Calu3 (cell line): ENCODE measurements at regions not wholly inside any gene's neighbourhood (a gene's known extent, or its start where the extent isn't known, plus 50 kb on each side); places are given as distances from the start of the nearest gene placed in this dataset.

Experiments
- BruUV-seq: library from RNA; stranded (reverse); fragments of 400-500 nt; replicated peaks from 2 replicates; lab custom pipeline; 2021; lab: Mats Ljungman, UMichigan
- CTCF ChIA-PET: fragments of 300-600 bp; sonication (Branson Sonifier 250); formaldehyde crosslinking; loops from one replicate; lab custom pipeline; 2022; ENCODE audit warnings: antibody characterized with exemption; lab: Charles Lee
- DNase-seq: peaks from one replicate; pipeline ENCODE4 v3.0.0; 2022
- H3K27ac Mint-ChIP-seq: one replicate; pipeline ENCODE4 v1.8.0; 2022; ENCODE audit warnings: mixed read lengths; ENCODE audit not compliant: unreplicated experiment
- H3K27me3 Mint-ChIP-seq: one replicate; pipeline ENCODE4 v1.8.0; 2022; ENCODE audit warnings: mixed read lengths; ENCODE audit not compliant: unreplicated experiment
- H3K36me3 Mint-ChIP-seq: one replicate; pipeline ENCODE4 v1.8.0; 2022; ENCODE audit warnings: mild to moderate bottlenecking, moderate library complexity, mixed read lengths; ENCODE audit not compliant: insufficient read depth, unreplicated experiment
- H3K4me1 Mint-ChIP-seq: one replicate; pipeline ENCODE4 v1.8.0; 2022; ENCODE audit warnings: mild to moderate bottlenecking, low read depth, mixed read lengths; ENCODE audit not compliant: unreplicated experiment
- H3K4me3 Mint-ChIP-seq: one replicate; pipeline ENCODE4 v1.8.0; 2022; ENCODE audit warnings: mild to moderate bottlenecking, low read depth, moderate library complexity, mixed read lengths; ENCODE audit not compliant: unreplicated experiment
- H3K9me3 Mint-ChIP-seq: one replicate; pipeline ENCODE4 v1.8.0; 2022; ENCODE audit warnings: low read depth, mixed read lengths; ENCODE audit not compliant: unreplicated experiment
- intact Hi-C: fragments of 100-400 bp; cut with micrococcal nuclease; formaldehyde crosslinking; loops from one replicate; pipeline ENCODE4 v1.10.0; 2022; ENCODE audit not compliant: unreplicated experiment
- TF ChIP-seq, protein P1 (sequence below): fragments of 200-600 bp; IDR thresholded peaks from one replicate; pipeline ENCODE4 v1.8.0; 2022; ENCODE audit warnings: antibody characterized with exemption; ENCODE audit not compliant: unreplicated experiment

DNA sequence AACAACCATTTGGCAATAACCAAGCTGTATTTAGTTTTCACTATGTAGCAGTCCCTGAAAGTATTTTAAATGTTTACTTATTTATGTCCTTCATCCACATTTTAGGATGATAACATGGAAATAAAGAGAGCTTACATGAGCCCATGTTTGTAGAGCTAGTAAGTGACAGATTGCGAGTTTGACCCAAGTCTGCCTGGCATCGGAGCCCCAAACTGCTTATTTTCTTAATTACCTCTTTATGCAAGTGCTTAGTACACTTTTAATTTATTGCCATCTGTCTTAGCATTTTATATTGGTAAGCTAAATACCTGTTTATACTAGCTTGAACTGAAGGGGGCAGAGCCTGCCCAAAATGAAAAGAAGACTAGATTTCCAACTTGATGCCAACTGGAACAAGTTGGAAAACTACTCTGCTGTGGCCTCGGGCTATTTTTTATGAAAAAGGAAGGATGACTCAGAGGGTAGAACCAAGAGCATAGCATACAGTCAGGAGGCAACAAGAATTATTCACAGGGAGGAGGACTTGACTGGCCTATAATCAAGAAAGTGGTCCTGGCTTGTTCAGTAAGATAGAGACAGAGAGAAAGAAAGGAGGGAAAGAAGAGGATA lies 150.2 kb downstream of the NDFIP2 start:
- Mint-ChIP-seq H3K4me1 (peaks cover 7% of the 10 kb centered on the region), H3K9me3 (peaks cover 2% of the 10 kb centered on the region), H3K27ac (no peak overlapping the region), H3K36me3 (no peaks in the 10 kb centered on the region), H3K4me3 (no peak overlapping the region), H3K27me3 (no peaks in the 10 kb centered on the region)
- intact Hi-C loops = no loop called here
- CTCF ChIA-PET = no interaction called here
- DNase-seq = peak; percentile 17
- TF ChIP-seq, protein P1, sequence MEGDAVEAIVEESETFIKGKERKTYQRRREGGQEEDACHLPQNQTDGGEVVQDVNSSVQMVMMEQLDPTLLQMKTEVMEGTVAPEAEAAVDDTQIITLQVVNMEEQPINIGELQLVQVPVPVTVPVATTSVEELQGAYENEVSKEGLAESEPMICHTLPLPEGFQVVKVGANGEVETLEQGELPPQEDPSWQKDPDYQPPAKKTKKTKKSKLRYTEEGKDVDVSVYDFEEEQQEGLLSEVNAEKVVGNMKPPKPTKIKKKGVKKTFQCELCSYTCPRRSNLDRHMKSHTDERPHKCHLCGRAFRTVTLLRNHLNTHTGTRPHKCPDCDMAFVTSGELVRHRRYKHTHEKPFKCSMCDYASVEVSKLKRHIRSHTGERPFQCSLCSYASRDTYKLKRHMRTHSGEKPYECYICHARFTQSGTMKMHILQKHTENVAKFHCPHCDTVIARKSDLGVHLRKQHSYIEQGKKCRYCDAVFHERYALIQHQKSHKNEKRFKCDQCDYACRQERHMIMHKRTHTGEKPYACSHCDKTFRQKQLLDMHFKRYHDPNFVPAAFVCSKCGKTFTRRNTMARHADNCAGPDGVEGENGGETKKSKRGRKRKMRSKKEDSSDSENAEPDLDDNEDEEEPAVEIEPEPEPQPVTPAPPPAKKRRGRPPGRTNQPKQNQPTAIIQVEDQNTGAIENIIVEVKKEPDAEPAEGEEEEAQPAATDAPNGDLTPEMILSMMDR = no peak
- no TSS peak for BruUV-seq

DNA sequence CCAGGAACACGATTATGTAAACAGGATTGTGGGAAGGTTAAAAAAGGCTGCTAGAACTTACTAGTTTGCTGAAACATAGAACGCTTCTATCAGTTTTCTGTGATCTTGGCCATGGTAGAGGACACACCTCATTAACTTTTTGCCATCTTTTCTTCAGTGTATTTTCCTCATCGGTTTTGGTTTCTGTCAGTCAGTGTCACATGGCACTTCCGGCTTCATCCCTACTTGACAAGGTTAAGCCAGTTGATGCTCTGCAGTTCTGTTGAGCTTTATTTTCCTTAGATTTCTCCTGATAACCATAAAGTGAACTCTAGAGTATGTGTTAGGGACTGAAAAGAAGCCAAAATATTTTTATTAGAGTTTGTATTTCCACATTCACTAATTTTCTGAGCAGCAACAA lies 147.5 kb downstream of the NDFIP2 start:
- Mint-ChIP-seq H3K4me3 (no peak overlapping the region), H3K36me3 (no peaks in the 10 kb centered on the region), H3K27me3 (no peaks in the 10 kb centered on the region), H3K27ac (no peak overlapping the region), H3K9me3 (peaks cover 2% of the 10 kb centered on the region), H3K4me1 (peaks cover 7% of the 10 kb centered on the region)
- TF ChIP-seq, protein P1 = no peak
- DNase-seq = no peak
- BruUV-seq = no TSS peak
- CTCF ChIA-PET = no interaction called here
- intact Hi-C loops = no loop called here

DNA sequence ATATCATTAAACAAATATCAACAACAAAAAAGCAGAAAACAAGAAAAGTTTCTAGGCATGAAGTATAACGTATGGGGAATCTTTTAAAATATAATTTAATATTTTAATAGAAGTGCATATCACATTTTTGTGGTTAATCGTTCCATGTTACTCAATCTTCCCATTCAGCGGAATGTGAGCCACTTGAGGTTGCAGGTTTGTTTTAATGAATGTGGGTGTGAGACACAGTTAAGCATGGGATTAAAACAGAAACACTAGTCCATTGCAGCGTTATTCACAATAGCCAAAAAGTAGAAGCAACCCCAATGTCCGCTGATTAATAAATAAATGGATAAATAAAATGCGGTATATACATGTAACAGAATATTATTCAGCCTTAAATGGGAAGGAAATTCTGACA lies 146.0 kb downstream of the NDFIP2 start:
- Mint-ChIP-seq H3K27me3 (no peaks in the 10 kb centered on the region), H3K9me3 (peaks cover 2% of the 10 kb centered on the region), H3K27ac (no peak overlapping the region), H3K36me3 (no peaks in the 10 kb centered on the region), H3K4me3 (no peak overlapping the region), H3K4me1 (peaks cover 7% of the 10 kb centered on the region)
- DNase-seq = no peak
- intact Hi-C loops = no loop called here
- CTCF ChIA-PET = no interaction called here
- TF ChIP-seq, protein P1 = no peak
- BruUV-seq = no TSS peak

DNA sequence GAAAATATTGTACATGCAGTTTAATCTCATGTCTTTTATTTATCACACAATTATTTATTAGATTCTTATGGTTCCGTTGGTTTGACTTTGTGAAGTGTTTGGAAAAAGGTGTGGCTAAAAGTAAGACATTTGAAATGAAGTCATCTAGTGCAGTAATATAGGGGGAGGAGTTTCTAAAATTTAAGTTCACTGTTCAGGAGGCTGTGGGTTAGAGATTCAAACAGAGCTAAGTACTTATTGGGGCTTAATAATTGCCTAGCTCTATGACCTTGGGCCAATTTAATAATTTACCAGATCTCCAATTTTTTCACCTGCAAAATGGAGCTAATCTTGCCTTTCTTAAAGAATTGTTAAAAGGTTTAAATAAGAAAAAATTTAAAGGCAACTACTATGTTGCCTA lies 144.6 kb downstream of the NDFIP2 start:
- TF ChIP-seq, protein P1 = no peak
- Mint-ChIP-seq H3K4me3 (no peak overlapping the region), H3K36me3 (no peaks in the 10 kb centered on the region), H3K4me1 (no peaks in the 10 kb centered on the region), H3K9me3 (peaks cover 2% of the 10 kb centered on the region), H3K27ac (no peak overlapping the region), H3K27me3 (no peaks in the 10 kb centered on the region)
- no TSS peak for BruUV-seq
- CTCF ChIA-PET = no interaction called here
- no peak for DNase-seq
- intact Hi-C loops = no loop called here
